A673 (cell line): ENCODE measurements at regions not wholly inside any gene's neighbourhood (a gene's known extent, or its start where the extent isn't known, plus 50 kb on each side); places are given as distances from the start of the nearest gene placed in this dataset.

Experiments used
- EZH2 ChIP-seq: fragments of 200-600 bp; sonication (generic); IDR thresholded peaks from 2 replicates; pipeline ENCODE4 v1.6.1; 2017; ENCODE audit warnings: borderline replicate concordance, low read depth, mild to moderate bottlenecking, mixed read lengths, antibody characterized with exemption, low read length; ENCODE audit not compliant: poor library complexity, severe bottlenecking
- TF ChIP-seq, protein P1 (sequence below): fragments of 300-800, 200-600 bp; sonication (generic); conservative IDR thresholded peaks from 2 replicates; pipeline ENCODE4 v1.5.1; 2017; ENCODE audit warnings: low read depth, mild to moderate bottlenecking, antibody characterized with exemption, low read length, moderate library complexity, mixed read lengths

- TF ChIP-seq, protein P1, sequence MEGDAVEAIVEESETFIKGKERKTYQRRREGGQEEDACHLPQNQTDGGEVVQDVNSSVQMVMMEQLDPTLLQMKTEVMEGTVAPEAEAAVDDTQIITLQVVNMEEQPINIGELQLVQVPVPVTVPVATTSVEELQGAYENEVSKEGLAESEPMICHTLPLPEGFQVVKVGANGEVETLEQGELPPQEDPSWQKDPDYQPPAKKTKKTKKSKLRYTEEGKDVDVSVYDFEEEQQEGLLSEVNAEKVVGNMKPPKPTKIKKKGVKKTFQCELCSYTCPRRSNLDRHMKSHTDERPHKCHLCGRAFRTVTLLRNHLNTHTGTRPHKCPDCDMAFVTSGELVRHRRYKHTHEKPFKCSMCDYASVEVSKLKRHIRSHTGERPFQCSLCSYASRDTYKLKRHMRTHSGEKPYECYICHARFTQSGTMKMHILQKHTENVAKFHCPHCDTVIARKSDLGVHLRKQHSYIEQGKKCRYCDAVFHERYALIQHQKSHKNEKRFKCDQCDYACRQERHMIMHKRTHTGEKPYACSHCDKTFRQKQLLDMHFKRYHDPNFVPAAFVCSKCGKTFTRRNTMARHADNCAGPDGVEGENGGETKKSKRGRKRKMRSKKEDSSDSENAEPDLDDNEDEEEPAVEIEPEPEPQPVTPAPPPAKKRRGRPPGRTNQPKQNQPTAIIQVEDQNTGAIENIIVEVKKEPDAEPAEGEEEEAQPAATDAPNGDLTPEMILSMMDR, result no peak
- TF ChIP-seq EZH2, result no peak
Measured at GRCh38 chr16:73853968-73854367, 442.6 kb upstream of the PSMD7 start.
